ENCODE measurements at regions not wholly inside any gene's neighbourhood (a gene's known extent, or its start where the extent isn't known, plus 50 kb on each side); places are given as distances from the start of the nearest gene placed in this dataset.

DNA sequence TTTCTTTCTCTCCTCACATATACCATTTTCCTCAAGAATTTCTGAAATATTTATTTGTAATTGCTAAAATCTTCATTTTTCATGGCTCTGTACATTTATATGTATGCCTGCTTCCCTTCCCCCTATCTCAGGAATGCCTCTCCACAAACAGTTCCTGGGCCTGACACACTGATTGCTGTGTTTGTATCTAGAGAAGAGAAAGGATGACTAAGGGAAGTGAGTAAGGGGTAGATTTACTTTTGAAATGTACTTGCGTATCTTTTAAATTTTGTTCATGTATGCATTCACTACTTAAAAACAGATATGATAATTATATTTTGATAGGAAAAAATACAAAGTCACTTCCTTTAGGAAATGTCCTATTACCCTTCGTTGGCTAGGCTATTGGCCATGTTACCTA, 790.8 kb downstream of the PCDH18 start:
- DNase-seq = no peak

DNA sequence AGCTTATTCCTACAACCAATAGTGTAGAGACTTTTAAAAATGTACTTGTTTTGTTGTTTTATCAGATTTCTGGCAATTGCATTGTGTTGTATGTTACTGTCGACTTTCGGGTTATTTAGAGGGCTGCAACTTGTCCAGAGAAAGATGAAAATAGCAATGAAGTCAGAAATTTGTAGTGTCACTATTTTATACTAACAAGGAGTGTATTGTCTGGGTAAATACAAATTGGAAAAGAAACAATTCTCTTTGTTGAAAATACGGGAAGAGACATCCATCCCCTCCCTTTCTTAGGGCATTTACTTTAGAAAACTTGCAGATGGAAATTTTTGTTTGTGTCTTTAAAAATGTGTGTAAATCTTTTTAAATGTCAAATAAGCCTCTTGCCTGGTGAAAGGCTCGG, 792.0 kb downstream of the PCDH18 start:
- DNase-seq = no peak

DNA sequence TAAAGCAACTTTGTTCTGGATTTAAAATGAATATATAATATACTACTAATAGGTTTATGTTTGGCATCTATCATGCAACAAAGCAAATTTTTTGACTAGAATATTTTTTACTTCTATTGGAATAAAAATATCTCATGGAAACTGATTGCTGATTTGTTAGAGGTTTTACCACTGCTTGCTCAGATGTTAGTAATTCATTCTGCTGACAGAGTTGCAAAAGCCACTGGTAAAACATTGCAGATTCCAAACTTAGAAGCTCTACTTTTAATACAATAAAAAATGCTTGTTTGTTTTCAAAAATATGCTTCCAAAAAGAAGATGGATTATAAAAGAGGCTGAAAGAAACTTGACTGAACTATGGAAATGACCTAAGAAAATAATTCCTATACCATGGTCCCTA, 795.2 kb downstream of the PCDH18 start:
- DNase-seq = no peak

DNA sequence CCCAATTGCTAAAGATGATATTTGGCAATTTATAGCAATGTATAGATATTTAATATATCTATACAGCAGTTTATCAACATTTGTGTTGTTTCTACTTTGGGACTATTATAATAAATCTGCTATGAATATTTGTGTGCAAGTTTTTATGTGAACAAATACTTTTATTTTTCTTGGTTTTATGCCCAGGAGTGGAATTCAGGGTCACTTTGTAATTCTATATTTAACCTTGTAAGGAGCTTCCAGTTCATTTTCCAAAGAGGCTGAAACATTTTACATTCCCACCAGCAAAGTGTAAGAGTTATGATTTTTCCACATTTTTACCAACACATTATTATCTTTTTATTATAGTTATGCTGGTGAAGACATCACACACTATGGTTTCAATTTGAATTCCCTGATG, 801.3 kb downstream of the PCDH18 start:
- no peak for DNase-seq

DNA sequence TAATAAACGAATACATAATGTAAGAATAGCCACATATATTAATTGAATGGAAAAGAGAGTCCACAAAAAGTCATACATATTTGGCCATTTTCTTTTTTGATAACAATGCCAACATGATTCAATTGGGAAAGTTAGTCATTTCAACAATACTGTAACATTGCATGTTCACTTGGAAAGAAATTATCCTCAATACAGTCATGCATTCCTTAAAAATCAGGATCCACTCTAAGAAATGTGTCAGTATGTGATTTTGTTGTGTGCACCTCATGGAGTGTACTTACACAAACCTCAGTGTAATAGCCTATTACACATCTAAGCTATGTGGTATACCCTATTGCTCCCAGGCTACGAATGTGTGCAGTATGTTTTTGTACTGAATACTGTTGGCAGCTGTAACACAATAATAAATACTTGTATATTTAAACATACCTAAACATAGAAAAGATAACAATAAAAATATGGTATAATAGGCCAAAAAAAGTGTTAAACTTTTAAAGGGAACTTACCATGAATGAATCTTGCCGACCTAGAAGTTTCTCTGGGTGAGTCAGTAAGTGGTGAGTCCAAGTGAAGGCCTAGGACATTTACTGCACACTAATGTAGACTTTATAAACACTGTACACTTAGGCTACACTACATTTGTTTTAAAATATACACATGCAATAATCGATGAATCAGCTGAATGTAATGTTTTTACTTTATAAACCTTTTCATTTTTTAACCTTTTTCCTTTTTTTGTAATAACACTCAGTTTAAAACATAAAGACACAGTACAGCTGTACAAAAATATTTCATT, 806.8 kb downstream of the PCDH18 start:
- no peak for DNase-seq

DNA sequence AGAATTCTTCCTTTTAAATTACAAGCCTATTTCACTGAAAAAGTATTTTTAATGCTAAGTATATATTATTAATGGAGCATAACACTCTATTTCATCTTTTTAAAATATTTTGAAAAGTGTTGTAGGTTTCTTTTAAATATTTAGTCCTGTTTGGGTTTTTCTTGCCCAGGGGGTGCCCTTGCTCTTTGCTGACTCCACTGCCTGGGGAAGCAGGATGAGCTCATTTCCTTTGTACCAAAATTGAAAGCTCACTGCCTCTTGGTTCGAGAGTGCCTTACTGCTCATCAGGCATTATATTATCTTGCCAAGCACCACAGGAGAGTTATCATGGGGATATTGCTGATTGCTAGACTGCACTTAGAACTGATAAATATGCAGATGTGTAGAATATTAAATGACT, 819.2 kb downstream of the PCDH18 start:
- DNase-seq = no peak

DNA sequence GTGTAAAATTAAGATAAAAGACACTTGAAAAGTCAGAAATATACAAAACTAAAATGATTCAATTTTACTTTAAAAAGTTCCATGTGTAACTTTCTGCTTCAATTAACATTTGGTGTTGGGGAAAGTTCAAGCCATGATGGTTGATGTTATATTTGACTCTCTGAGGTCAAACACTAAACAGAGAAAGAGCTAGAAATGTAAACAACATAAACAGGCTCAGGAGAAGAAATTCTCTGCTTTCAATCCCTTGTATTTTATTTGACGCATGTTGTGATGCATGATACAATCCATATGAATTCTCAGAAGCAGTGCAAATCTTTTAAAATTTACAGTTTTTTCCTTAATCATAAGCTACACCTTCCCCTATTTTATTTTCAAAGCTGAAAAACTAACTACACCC, 822.4 kb downstream of the PCDH18 start:
- no peak for DNase-seq

DNA sequence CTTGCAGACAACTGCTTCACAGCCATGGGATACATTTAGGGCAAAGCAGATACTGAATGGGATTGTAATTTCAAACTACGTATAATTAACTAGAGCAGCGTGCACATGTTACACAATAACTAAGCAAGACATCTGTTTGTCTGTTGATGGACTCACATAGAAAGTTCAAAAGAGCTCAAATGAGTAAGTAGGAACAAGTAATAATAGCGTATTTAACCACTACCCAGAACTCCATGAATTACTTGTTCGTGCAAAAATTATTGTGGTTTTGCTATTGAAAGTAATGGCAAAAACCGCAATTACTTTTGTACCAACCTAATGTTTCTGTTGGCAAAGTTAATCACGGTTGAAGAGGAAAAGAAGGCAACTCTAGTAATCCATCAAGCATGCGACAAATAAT, 825.4 kb downstream of the PCDH18 start:
- no peak for DNase-seq

DNA sequence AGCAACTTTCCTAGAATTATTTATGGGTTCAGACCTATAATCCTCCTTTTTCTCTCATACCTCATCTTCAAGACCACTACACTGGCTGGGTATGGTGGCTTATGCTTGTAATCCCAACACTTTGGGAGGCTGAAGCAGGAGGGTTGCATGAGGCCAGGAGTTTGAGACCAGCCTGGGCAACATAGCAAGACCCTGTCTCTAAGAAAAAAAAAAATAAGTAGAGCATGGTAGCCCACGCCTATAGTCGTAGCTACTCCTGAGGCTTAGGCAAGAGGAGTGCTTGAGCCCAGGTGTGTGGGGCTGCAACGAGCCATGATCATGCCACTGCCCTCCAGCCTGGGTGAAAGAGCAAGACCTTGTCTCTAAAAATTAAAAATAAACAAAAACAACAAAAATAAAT, 832.4 kb downstream of the PCDH18 start:
- no peak for DNase-seq

DNA sequence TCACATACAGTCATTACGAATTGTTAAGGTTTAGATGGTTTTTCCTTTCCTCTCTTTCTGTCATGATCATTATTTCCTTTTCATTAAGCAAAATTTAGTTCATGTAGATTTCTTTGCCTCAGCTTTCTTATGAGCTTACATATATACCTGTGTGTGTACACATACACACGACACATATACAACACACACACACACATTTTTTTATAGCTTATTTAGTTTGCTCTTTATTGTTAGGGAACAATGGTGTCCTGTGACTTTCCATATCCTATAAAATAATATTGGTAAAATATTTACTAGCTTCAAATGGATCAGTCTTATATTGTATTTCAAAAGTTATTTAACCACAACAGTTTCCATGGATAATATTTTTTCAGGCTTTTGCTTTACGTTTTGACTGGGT, 840.7 kb downstream of the PCDH18 start:
- DNase-seq = no peak

DNA sequence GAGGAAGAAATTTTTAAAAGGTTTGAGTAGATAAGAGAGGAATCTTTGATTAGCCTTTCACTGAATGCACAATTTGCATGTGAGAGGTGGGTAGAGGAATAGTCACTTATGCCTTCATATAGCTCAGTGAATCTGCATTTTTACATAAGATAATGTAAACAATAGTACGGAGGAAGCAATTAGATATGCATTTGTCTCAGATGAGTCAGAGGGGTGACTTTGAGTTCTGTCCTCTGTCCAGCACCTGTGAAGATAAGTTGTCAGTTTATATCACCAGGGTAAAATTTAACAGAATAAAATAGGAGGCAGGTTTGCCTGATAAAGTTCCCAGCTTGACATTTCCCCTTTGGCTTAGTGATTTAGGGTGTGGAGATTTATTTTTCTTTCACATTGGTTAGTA, 841.9 kb downstream of the PCDH18 start:
- no peak for DNase-seq

DNA sequence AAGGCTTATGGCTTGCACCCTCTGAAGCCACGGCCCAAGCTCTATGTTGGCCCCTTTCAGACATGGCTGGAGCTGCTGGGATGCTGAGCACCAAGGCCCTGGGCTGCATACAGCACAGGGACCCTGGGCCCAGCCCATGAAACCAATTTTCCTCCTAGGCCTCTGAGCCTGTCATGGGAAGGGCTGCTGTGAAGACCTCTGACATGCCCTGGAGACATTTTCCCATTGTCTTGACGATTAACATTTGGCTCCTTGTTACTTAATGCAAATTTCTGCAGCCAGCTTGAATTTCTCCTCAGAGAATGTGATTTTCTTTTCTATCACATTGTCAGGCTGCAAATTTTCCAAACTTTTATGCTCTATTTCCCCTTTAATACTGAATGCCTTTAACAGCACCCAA, 844.7 kb downstream of the PCDH18 start:
- no peak for DNase-seq

DNA sequence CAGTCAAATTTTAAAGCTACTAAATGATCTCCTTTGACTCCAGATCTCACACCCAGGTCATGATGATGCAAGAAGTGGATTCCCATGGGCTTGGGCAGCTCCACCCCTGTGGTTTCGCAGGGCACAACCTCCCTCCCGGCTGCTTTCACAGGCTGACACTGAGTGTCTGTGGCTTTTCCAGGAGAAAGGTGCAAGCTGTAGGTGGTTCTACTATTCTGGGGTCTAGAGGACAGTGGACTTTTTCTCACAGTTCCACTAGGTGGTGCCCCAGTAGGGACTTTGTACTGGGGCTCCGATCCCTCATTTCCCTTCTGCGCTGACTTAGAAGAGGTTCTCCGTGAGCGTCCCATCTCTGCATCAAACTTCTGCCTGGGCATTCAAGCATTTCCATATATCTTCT, 845.2 kb downstream of the PCDH18 start:
- no peak for DNase-seq

DNA sequence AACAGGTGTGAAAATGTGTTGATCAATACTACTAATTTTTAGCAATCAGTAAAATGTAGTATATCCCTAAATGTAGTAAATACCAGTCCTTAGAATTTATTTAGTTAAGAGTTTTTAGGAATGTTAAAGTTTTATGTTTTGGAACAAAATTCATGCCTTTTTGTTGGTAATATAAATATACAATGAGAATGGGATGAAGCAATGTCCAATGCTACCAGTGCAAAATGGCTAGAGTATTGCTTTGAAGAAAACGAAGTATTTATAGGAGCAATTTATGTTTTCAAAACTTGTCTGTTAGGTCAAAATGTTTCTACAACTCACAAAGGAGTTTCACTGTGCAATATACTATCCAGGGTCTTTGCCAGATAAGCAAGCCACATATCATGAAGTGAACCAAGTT, 851.5 kb downstream of the PCDH18 start:
- no peak for DNase-seq

DNA sequence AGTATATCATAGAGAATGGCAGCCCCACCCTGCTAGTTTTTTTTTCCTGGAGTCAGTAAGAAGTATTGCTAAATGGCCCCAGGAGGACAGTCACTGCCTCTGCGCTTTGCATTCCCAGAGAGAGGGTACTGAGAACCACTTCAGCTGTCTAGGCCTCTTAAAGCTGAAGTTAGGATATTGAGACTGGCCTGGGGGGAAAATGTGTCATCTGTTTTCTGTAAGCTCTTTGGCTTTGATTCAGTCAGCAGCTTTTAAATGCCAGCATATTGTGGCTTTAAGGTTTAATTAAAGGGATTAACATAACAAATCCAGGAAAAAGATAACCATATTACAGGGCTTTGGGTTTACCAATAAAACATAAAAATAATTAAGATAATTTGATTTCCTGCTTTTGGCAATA, 852.0 kb downstream of the PCDH18 start:
- DNase-seq = no peak

DNA sequence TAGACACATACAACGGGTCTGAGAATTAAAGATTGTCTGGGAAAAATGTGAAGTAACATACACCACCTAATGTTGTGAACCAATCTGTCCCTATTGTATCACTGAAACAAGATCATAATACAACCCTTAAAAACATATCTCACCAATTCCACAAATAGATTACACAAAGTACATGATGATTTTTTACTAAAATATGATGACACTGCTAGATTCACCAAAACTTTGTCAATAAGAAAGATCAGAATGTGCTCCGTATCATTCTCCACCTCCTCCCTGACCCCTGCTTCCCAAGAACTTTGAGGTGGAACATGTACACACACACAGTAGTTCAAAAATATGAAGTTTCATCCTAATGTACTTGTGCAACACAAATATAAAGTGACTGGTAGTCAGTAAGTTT, 862.0 kb downstream of the PCDH18 start:
- no peak for DNase-seq

DNA sequence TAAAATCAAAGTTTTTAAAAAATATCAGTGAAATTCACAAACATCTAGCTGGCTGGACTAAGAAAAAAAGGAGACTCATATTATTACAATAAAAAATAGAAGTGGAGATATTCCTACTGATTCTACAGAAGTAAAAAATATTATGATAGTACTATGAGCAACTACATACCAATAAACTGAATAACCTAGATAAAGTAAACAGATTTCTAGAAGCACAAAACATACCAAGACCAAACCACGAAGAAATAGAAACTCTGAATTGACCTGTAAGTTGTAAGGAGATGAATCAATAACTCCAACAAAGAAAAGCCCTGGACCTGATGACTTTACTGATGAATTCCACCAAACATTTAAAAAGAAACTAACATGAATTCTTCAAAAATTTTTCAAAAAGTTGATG, 867.3 kb downstream of the PCDH18 start:
- no peak for DNase-seq

DNA sequence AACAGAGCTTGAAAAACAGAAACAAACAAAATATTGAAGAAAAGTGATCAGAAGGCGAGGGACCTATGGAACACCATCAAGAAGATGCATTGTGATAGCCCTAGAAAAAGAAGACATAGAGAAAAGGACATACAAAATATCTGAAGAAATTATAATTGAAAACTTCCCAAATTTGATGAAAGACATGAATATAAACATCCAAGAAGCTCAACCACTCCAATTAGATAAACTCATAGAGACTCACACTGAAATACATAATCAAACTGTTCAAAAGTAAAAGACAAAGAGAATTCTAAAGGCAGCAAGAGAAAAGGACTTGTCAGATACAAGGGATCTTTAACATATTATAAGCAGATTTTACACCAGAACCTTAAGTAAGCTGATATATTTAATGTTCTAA, 869.8 kb downstream of the PCDH18 start:
- DNase-seq = no peak

DNA sequence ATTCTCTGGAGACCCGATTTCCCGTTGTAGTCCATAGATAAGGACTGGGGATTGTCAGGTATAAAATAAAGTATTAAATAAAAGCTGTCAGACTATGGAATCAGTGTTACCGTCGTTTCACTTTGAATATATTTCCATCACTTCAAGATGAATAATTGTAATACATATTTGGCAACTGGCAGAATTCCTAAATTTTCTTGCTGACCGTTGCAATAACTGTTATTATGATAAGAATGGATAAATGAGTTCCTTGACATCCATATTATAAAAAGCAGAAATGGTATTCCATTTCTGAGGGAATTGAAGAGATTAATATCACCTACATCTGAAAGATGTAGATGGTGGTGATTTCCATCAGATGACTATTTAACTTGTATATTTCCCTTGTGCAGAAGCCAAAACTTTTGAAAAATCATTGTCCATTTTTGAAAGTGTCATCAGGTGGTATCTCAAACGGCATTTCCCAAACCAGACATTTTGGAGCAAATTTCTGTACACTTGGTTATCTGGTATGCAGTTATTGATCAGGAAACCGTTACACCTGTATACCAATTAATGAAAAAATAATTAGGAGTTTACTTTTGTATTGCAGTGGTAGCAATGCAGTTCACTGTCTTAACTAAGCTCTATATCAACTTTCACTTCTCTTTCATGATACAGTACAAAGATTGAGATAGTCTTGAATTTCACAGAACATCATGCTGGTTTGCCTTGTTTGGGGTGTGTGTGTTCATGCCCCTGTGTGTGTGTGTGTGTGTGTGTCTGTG, 878.5 kb downstream of the PCDH18 start:
- no peak for DNase-seq

DNA sequence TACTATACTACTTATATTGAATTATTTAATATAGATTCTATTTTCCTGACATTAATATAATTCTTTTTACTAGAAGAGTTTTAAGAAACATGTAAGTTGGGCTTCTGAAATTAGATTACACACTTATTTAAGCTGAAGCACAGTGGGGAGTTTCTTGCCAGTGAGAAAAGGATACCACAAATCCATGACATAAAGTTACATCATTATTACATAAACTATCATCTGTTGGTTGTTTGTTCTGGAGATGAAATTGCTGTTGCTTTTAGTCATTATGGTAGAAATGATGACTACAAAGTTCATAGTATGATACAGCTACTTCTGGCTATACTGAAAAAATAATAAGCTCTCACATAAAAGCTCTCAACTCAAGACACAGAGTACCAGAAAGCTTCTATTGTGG, 880.4 kb downstream of the PCDH18 start:
- no peak for DNase-seq

DNA sequence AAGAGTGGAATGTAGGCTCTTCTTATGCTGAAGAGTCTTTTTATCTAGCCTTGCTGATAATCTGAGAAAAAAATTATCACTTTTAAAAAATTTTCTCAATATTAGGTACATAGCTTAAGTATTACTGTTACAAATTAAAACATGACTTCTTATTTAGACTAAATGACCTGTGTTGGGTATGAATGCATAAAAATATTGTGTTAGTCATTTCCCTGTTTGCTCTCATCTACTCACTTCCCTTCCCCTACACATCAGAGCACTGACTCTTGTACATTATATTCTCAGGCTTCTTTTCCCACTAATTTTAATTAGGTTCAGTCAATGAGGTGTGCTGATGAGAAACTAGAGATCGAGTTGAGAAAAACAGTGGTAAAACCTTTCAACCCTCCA, 881.0 kb downstream of the PCDH18 start:
- DNase-seq = no peak

DNA sequence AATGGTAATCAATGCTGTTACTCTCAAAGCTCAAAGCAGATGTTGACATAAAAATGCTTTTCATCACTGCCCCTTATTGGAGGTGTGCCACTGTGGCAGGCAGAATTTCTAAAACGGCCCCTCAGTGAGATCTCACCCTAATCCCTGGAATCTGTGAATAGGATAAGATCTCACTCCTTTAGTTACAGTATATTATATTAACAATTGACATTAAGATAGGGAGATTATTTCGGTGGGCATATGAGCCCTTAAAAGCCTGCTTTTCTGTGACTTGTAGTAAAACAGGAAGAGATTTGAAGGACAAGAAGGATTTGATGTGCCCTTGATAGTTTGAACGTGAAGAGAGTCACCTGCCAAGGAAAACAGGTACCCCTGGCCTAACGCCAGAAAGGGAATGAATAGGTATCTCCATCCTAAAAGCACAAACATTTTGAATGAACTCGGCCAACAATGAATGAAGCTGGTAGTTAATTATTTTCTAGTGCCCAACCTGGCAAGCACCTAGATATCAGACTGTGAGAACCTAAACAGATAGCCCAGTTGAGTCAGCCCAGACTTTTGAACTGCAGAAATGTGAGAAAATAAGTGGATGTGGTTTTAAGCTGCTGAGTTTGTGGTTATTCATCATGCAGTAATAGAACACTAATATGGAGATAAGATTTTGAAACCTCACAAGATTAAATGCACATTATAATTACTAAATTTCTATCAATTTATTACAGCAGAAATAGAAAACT, 881.6 kb downstream of the PCDH18 start:
- DNase-seq = no peak

DNA sequence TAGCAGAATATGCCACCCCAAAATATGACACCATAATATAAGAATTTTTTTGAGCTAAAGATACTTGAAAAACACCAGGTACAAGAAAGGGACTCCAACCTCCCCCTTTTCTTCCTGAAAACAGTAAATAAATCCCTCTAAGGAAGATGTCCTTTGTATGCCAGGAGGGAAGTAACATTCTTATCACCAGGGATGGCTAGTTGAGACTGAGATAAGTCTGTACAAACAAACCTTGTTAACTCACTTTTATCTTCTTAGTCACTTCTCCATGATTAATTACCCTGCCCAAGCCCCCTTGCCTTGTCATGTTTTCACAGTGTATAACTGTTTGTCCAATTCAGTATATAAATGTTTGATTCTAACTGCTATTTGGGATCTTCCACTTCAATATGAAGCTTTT, 888.0 kb downstream of the PCDH18 start:
- DNase-seq = no peak

DNA sequence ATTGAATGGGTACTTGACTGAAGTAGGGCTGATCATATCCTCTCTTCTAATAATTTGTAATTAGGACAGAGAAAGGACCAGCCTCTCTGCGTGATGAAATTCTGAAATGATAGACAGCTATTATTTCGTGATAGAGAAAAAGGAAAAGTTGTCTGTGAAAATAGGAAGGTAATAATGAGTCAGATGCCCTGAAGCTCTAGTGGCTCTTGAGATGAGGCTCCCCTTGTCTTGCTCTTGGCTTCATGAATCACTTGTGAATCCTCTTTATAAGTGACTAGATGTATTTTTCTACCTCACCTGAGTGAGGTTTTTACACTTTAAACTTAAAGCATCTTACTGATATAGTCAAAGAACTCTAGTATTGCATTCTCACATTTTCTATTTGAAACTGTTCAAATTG, 888.9 kb downstream of the PCDH18 start:
- no peak for DNase-seq

Data from inflammatory macrophage treated with lipopolysaccharide for 4 hours (primary cell).